ENCODE measurements at regions not wholly inside any gene's neighbourhood (a gene's known extent, or its start where the extent isn't known, plus 50 kb on each side); places are given as distances from the start of the nearest gene placed in this dataset.

- TF ChIP-seq AHDC1 (CRISPR knock-in tag; IDR thresholded peaks at IDR 0.05; ENCODE audit: borderline replicate concordance) (peak; percentile 64; the same call in 1 of the 2 replicates), TARDBP (CRISPR knock-in tag; IDR thresholded peaks at IDR 0.05) (peak; percentile 40), MTF1 (CRISPR knock-in tag; IDR thresholded peaks at IDR 0.05) (no peak), ZSCAN29 (CRISPR knock-in tag; conservative IDR thresholded peaks at IDR 0.05) (no peak), POLR2AphosphoS2 (IDR thresholded peaks at IDR 0.05; ENCODE audit: low read depth, low read length) (no peak), ZBTB20 (CRISPR knock-in tag; IDR thresholded peaks at IDR 0.05; ENCODE audit: borderline replicate concordance, low read depth) (no peak), BCL6 (CRISPR knock-in tag; IDR thresholded peaks at IDR 0.05) (peak; percentile 73), IRF2 (CRISPR knock-in tag; IDR thresholded peaks at IDR 0.05) (no peak), ZNF720 (CRISPR knock-in tag; IDR thresholded peaks at IDR 0.05) (no peak), KDM5A (IDR thresholded peaks at IDR 0.05; ENCODE audit: borderline replicate concordance, low read length) (no peak), SNAPC2 (CRISPR knock-in tag; IDR thresholded peaks at IDR 0.05) (no peak), ZNF598 (CRISPR knock-in tag; IDR thresholded peaks at IDR 0.05; ENCODE audit: borderline replicate concordance) (no peak), NFAT5 (CRISPR knock-in tag; IDR thresholded peaks at IDR 0.05) (no peak)
- TF ChIP-seq, protein P1, sequence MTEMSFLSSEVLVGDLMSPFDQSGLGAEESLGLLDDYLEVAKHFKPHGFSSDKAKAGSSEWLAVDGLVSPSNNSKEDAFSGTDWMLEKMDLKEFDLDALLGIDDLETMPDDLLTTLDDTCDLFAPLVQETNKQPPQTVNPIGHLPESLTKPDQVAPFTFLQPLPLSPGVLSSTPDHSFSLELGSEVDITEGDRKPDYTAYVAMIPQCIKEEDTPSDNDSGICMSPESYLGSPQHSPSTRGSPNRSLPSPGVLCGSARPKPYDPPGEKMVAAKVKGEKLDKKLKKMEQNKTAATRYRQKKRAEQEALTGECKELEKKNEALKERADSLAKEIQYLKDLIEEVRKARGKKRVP (CRISPR knock-in tag; IDR thresholded peaks at IDR 0.05) = peak in 1 of 2 experiments; percentile 55; a peak in 1 of 4 replicates
- TF ChIP-seq, protein P2, sequence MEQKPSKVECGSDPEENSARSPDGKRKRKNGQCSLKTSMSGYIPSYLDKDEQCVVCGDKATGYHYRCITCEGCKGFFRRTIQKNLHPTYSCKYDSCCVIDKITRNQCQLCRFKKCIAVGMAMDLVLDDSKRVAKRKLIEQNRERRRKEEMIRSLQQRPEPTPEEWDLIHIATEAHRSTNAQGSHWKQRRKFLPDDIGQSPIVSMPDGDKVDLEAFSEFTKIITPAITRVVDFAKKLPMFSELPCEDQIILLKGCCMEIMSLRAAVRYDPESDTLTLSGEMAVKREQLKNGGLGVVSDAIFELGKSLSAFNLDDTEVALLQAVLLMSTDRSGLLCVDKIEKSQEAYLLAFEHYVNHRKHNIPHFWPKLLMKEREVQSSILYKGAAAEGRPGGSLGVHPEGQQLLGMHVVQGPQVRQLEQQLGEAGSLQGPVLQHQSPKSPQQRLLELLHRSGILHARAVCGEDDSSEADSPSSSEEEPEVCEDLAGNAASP (CRISPR knock-in tag; IDR thresholded peaks at IDR 0.05; ENCODE audit: borderline replicate concordance) = no peak
These were observed 127.7 kb upstream of the LRFN2 start (continued) for GRCh38 chr6:40714576-40715564.
